K562 (cell line): ENCODE measurements at regions not wholly inside any gene's neighbourhood (a gene's known extent, or its start where the extent isn't known, plus 50 kb on each side); places are given as distances from the start of the nearest gene placed in this dataset.

Source experiments
- ATAC-seq: fragments of 200-7000 bp; cut with Tn5 transposase; 3 replicates; pipeline ENCODE4 v1.9.1; 2020; ENCODE audit warnings: moderate library complexity
- BruUV-seq: library from RNA; stranded (reverse); fragments of 400-500 nt; replicated peaks from 2 replicates; lab custom pipeline; 2021; lab: Mats Ljungman, UMichigan
- CTCF ChIA-PET: fragments of 300-600 bp; formaldehyde crosslinking; extraction: SDS; loops from one replicate; lab custom pipeline; 2021; ENCODE audit warnings: low intra/inter-chr PET ratio; lab: Yijun Ruan, JAX
- POLR2A ChIA-PET: fragments of 300-600, 350-650 bp; sonication (Branson Sonifier 250); formaldehyde crosslinking; extraction: SDS; loops from one replicate; lab custom pipeline; 2021; ENCODE audit warnings: antibody characterized with exemption, inconsistent platforms; lab: Yijun Ruan, JAX
- DNase-seq, 4 experiments: peaks; one replicate each; pipeline versions ENCODE4 v3.0.0 to v3.0.0-alpha.2; 2011 to 2018; ENCODE audit warnings: low spot score in 3 of 4, mixed read lengths in 3 of 4; ENCODE audit errors: extremely low read depth in 1 of 4
- FAIRE-seq: peaks from 2 replicates; lab custom pipeline; 2011; peaks lifted over from hg19 to GRCh38; lab: Jason Lieb, UNC
- H2AFZ ChIP-seq: 2 replicates; pipeline ENCODE4 v1.6.0; 2011; ENCODE audit warnings: low read depth, low read length, control low read depth, inconsistent platforms
- H3K27ac ChIP-seq: fragments of 200-600 bp; 3 replicates; pipeline ENCODE4 v1.8.0; 2011; ENCODE audit warnings: low read depth, mild to moderate bottlenecking, control low read depth, inconsistent platforms, low read length, moderate library complexity, mixed read lengths; ENCODE audit errors: extremely low read depth
- H3K27me3 ChIP-seq, 2 experiments: fragments of 300-600 bp in 1 of 2; 2 replicates in 1 of 2; 3 replicates in 1 of 2; pipeline versions ENCODE4 v1.6.0 to v1.8.0; 2011; ENCODE audit warnings: inconsistent platforms in 2 of 2, low read length in 2 of 2, mild to moderate bottlenecking in 1 of 2, mixed read lengths in 1 of 2, moderate library complexity in 1 of 2; ENCODE audit not compliant: control insufficient read depth in 2 of 2, insufficient read depth in 2 of 2
- H3K36me3 ChIP-seq: fragments of 300-600 bp; 3 replicates; pipeline ENCODE4 v1.8.0; 2011; ENCODE audit warnings: mild to moderate bottlenecking, low read length, inconsistent platforms; ENCODE audit not compliant: control insufficient read depth, insufficient read depth
- H3K4me1 ChIP-seq, 2 experiments: fragments of 200-600 bp in 1 of 2; replicated peaks in 1 of 2; 2 replicates in 1 of 2; 3 replicates in 1 of 2; pipeline versions ENCODE4 v1.5.1 to v1.8.0; 2011; ENCODE audit warnings: inconsistent platforms in 2 of 2, low read length in 2 of 2, mild to moderate bottlenecking in 1 of 2, mixed read lengths in 1 of 2, moderate library complexity in 1 of 2; ENCODE audit not compliant: control insufficient read depth in 2 of 2, insufficient read depth in 2 of 2
- H3K4me2 ChIP-seq: 2 replicates; pipeline ENCODE4 v1.6.1; 2011; ENCODE audit warnings: low read length, control low read depth, inconsistent platforms, mixed read lengths; ENCODE audit not compliant: insufficient read depth
- H3K4me3 ChIP-seq: fragments of 200-600 bp; sonication (generic), shearing (Covaris generic); 2 replicates; pipeline ENCODE4 v1.5.1; 2016; ENCODE audit warnings: control low read depth, inconsistent platforms
- H3K79me2 ChIP-seq: fragments of 200-600 bp; 3 replicates; pipeline ENCODE4 v1.8.0; 2011; ENCODE audit warnings: low read length, inconsistent platforms; ENCODE audit not compliant: control insufficient read depth, insufficient read depth
- H3K9ac ChIP-seq, 2 experiments: 2 replicates each; pipeline versions ENCODE4 v1.6.0 to v1.6.1; 2011; ENCODE audit warnings: low read depth in 2 of 2, low read length in 2 of 2, control low read depth in 1 of 2, inconsistent platforms in 1 of 2, mild to moderate bottlenecking in 1 of 2, mixed read lengths in 1 of 2; ENCODE audit not compliant: insufficient read depth in 1 of 2
- H3K9me1 ChIP-seq: one replicate; pipeline ENCODE4 v1.6.0; 2011; ENCODE audit warnings: inconsistent platforms, mild to moderate bottlenecking, low read length, moderate library complexity; ENCODE audit not compliant: control insufficient read depth, insufficient read depth
- H3K9me3 ChIP-seq: replicated peaks from 2 replicates; pipeline ENCODE4 v1.5.1; 2011; ENCODE audit warnings: low read depth, low read length, inconsistent platforms; ENCODE audit not compliant: control insufficient read depth, insufficient read depth
- H4K20me1 ChIP-seq: replicated peaks from 2 replicates; pipeline ENCODE4 v1.6.1; 2011; ENCODE audit warnings: low read length, inconsistent platforms, mixed read lengths; ENCODE audit not compliant: control insufficient read depth, insufficient read depth
- ASH1L ChIP-seq: fragments of 450-650 bp; IDR thresholded peaks from 2 replicates; pipeline ENCODE4 v1.6.1; 2018; ENCODE audit warnings: borderline replicate concordance, mild to moderate bottlenecking, low read depth; ENCODE audit not compliant: partially characterized antibody
- CUX1 ChIP-seq: fragments of 200-800 bp; sonication (Bioruptor generic); IDR thresholded peaks from 2 replicates; pipeline ENCODE4 v1.6.1; 2016; ENCODE audit warnings: missing genetic modification characterization, missing compliant biosample characterization
- KLF1 ChIP-seq: fragments of 450-650 bp; IDR thresholded peaks from 2 replicates; pipeline ENCODE4 v1.6.1; 2016; ENCODE audit warnings: missing genetic modification characterization, missing compliant biosample characterization
- MYBL2 ChIP-seq, 2 experiments: fragments of 450-650 bp in 1 of 2; sonication (generic) in 1 of 2; formaldehyde crosslinking in 1 of 2; IDR thresholded peaks; 2 replicates each; pipeline versions ENCODE4 v1.6.1 to v1.8.1; 2017 to 2022; ENCODE audit warnings: borderline replicate concordance in 1 of 2, inconsistent platforms in 1 of 2, low read depth in 1 of 2, mild to moderate bottlenecking in 1 of 2, missing genetic modification reagents in 1 of 2, moderate library complexity in 1 of 2
- NCOA2 ChIP-seq, 2 experiments: fragments of 450-650 bp; IDR thresholded peaks; 2 replicates each; pipeline ENCODE4 v1.6.1; 2018; ENCODE audit warnings: mild to moderate bottlenecking in 2 of 2, moderate library complexity in 1 of 2; ENCODE audit not compliant: partially characterized antibody in 2 of 2
- NUFIP1 ChIP-seq: fragments of 450-650 bp; IDR thresholded peaks from 2 replicates; pipeline ENCODE4 v1.6.1; 2018; ENCODE audit not compliant: partially characterized antibody
- PML ChIP-seq: IDR thresholded peaks from 2 replicates; pipeline ENCODE4 v1.6.1; 2012; ENCODE audit warnings: low read length, inconsistent platforms
- POLR2G ChIP-seq: fragments of 200-400 bp; formaldehyde crosslinking; IDR thresholded peaks from 2 replicates; pipeline ENCODE4 v1.6.1; 2017; ENCODE audit warnings: low read depth, mild to moderate bottlenecking, antibody characterized with exemption, low read length, moderate library complexity
- SMAD4 ChIP-seq: fragments of 250-450 bp; sonication (Bioruptor Pico); conservative IDR thresholded peaks from 2 replicates; pipeline ENCODE4 v1.8.0; 2021; ENCODE audit warnings: inconsistent platforms, mild to moderate bottlenecking, moderate library complexity
- SNRNP70 ChIP-seq: fragments of 200-400 bp; formaldehyde crosslinking; optimal IDR thresholded peaks from 2 replicates; pipeline ENCODE3; 2017; ENCODE audit warnings: low read depth, low read length
- TAF15 ChIP-seq: fragments of 200-400 bp; formaldehyde crosslinking; IDR thresholded peaks from 2 replicates; pipeline ENCODE4 v1.6.1; 2017; ENCODE audit warnings: mild to moderate bottlenecking, low read depth, low read length, moderate library complexity
- THAP7 ChIP-seq: fragments of 250-450 bp; sonication (Bioruptor Pico); IDR thresholded peaks from 2 replicates; pipeline ENCODE4 v1.5.0; 2021
- ZBTB17 ChIP-seq: fragments of 450-650 bp; formaldehyde crosslinking; IDR thresholded peaks from 2 replicates; pipeline ENCODE4 v1.4.0; 2020; ENCODE audit warnings: mild to moderate bottlenecking
- ZNF133 ChIP-seq: fragments of 250-450 bp; sonication (Bioruptor Pico); IDR thresholded peaks from 2 replicates; pipeline ENCODE4 v1.4.0; 2020; ENCODE audit warnings: mild to moderate bottlenecking
- ZNF780A ChIP-seq: fragments of 250-450 bp; sonication (Bioruptor Pico); IDR thresholded peaks from 2 replicates; pipeline ENCODE4 v1.5.0; 2021; ENCODE audit warnings: mild to moderate bottlenecking
- in situ Hi-C: fragments of 300-500 bp; cut with MboI; formaldehyde crosslinking; loops from 4 replicates; pipeline ENCODE4 v1.15.0; 2018; ENCODE audit warnings: inconsistent platforms, mixed read lengths
- intact Hi-C: fragments of 100-400 bp; cut with micrococcal nuclease; formaldehyde crosslinking; loops from 2 replicates; pipeline ENCODE4 v1.14.2; 2022

- no TSS peak for BruUV-seq
- intact Hi-C loops (no loop called here), in situ Hi-C loops (no loop called here)
- Histone ChIP-seq H2AFZ (no peak overlapping the region), H3K4me3 (no peak overlapping the region), H3K4me2 (no peak overlapping the region), H3K79me2 (no peaks in the 10 kb centered on the region), H4K20me1 (no peaks in the 10 kb centered on the region), H3K9ac (no peak overlapping the region), H3K9me1 (no peaks in the 10 kb centered on the region), H3K27me3 (no peaks in the 10 kb centered on the region), H3K9me3 (no peaks in the 10 kb centered on the region), H3K4me1 (no peaks in the 10 kb centered on the region), H3K27ac (no peak overlapping the region), H3K36me3 (no peaks in the 10 kb centered on the region)
- no peak for TF ChIP-seq NCOA2 (IDR thresholded peaks at IDR 0.05; ENCODE audit: partially characterized antibody in 2 of 2)
- TF ChIP-seq SNRNP70: no peak
- no peak for TF ChIP-seq KLF1
- no peak for TF ChIP-seq SMAD4 (CRISPR knock-in tag)
- no peak for TF ChIP-seq ASH1L
- TF ChIP-seq TAF15: no peak
- no peak for TF ChIP-seq POLR2G
- TF ChIP-seq ZNF133 (CRISPR knock-in tag): no peak
- TF ChIP-seq PML: no peak
- TF ChIP-seq ZNF780A (CRISPR knock-in tag): no peak
- TF ChIP-seq MYBL2 (IDR thresholded peaks at IDR 0.05; ENCODE audit: low read depth): no peak
- TF ChIP-seq MYBL2 (CRISPR knock-in tag; IDR thresholded peaks at IDR 0.05; ENCODE audit: borderline replicate concordance): no peak
- TF ChIP-seq THAP7 (CRISPR knock-in tag): no peak
- no peak for TF ChIP-seq CUX1 (CRISPR knock-in tag)
- TF ChIP-seq NUFIP1: no peak
- no peak for TF ChIP-seq ZBTB17 (CRISPR knock-in tag)
- no peak for ATAC-seq
- ChIA-PET CTCF (no interaction called here), POLR2A (no interaction called here)
- no peak for FAIRE-seq
- DNase-seq: no peak
Observed at GRCh38 chr13:55214841-55215345, 1925.8 kb upstream of the PRR20A start.
